ENCODE measurements at regions not wholly inside any gene's neighbourhood (a gene's known extent, or its start where the extent isn't known, plus 50 kb on each side); places are given as distances from the start of the nearest gene placed in this dataset.

DNA sequence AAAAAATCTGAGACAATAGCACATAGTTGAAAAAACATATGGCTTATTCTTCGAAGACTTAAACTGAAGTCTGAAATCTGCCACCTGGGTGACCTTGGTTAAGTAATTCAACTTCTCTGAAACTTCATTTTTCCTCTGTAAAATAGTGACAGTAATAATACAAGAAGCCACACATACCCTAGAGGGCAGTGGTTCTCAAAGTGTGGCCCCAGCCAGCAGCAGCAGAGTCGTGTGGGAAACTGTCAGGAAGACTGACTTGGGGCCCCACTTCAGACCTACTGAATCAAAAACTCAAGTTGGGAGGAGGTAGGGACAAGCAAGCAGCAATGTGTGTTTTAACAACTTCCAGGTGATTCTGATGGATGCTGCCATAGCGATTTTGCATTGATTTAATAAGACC, 249.9 kb downstream of the HNRNPD start:
- TF ChIP-seq CTCF (IDR thresholded peaks at IDR 0.05; ENCODE audit: poor library complexity, severe bottlenecking) (no peak), RAD21 (conservative IDR thresholded peaks at IDR 0.05) (no peak)
